DMS 273 (cell line): ENCODE measurements at regions not wholly inside any gene's neighbourhood (a gene's known extent, or its start where the extent isn't known, plus 50 kb on each side); places are given as distances from the start of the nearest gene placed in this dataset.
"Not testable (repeated sequence)": the region's sequence is repeated elsewhere in the genome, so short reads cannot be mapped to it uniquely, and the experiment has no call there.

Experiments used
- DNase-seq: peaks from one replicate; lab custom pipeline; 2025; ENCODE audit not compliant: unreplicated experiment; lab: John Stamatoyannopoulos, UW

- no peak for DNase-seq
Observed at GRCh38 chr1:190809312-190809711, 331.6 kb upstream of the BRINP3 start.

GRCh38 chr1:190812996-190813395 lies 335.3 kb upstream of the BRINP3 start:
- DNase-seq: no peak

GRCh38 chr1:190832511-190832910 lies 354.8 kb upstream of the BRINP3 start:
- no peak for DNase-seq

- no peak for DNase-seq
Observed at GRCh38 chr1:190835658-190836057, 358.0 kb upstream of the BRINP3 start.

GRCh38 chr1:190837200-190837599 lies 359.5 kb upstream of the BRINP3 start:
- DNase-seq: not testable (repeated sequence)

- no peak for DNase-seq
Observed at GRCh38 chr1:190837888-190838287, 360.2 kb upstream of the BRINP3 start.

- DNase-seq: no peak
Observed at GRCh38 chr1:190847166-190847565, 369.5 kb upstream of the BRINP3 start.

GRCh38 chr1:190849346-190849745 lies 371.7 kb upstream of the BRINP3 start:
- DNase-seq: no peak

- DNase-seq: no peak
Observed at GRCh38 chr1:190852611-190853010, 374.9 kb upstream of the BRINP3 start.

GRCh38 chr1:190858140-190858539 lies 380.5 kb upstream of the BRINP3 start:
- no peak for DNase-seq

- no peak for DNase-seq
Observed at GRCh38 chr1:190864013-190864641, 386.5 kb upstream of the BRINP3 start.

GRCh38 chr1:190880352-190880751 lies 402.7 kb upstream of the BRINP3 start:
- no peak for DNase-seq

- no peak for DNase-seq
Observed at GRCh38 chr1:190881064-190881463, 403.4 kb upstream of the BRINP3 start.

GRCh38 chr1:190897233-190897632 lies 419.6 kb upstream of the BRINP3 start:
- DNase-seq: no peak

- no peak for DNase-seq
Observed at GRCh38 chr1:190904091-190904695, 426.5 kb upstream of the BRINP3 start.

- no peak for DNase-seq
Observed at GRCh38 chr1:190906206-190906725, 428.6 kb upstream of the BRINP3 start.

GRCh38 chr1:190908246-190908645 lies 430.6 kb upstream of the BRINP3 start:
- no peak for DNase-seq

- no peak for DNase-seq
Observed at GRCh38 chr1:190908691-190909090, 431.0 kb upstream of the BRINP3 start.

GRCh38 chr1:190935925-190936324 lies 458.3 kb upstream of the BRINP3 start:
- no peak for DNase-seq

- DNase-seq: no peak
Observed at GRCh38 chr1:190936337-190936736, 458.7 kb upstream of the BRINP3 start.

- DNase-seq: no peak
Observed at GRCh38 chr1:190940951-190941350, 463.3 kb upstream of the BRINP3 start.

- DNase-seq: peak; percentile 15
Observed at GRCh38 chr1:190942475-190942874, 464.8 kb upstream of the BRINP3 start.

GRCh38 chr1:190943722-190944121 lies 466.1 kb upstream of the BRINP3 start:
- not testable (repeated sequence) for DNase-seq
